ENCODE measurements at regions not wholly inside any gene's neighbourhood (a gene's known extent, or its start where the extent isn't known, plus 50 kb on each side); places are given as distances from the start of the nearest gene placed in this dataset.

DNA sequence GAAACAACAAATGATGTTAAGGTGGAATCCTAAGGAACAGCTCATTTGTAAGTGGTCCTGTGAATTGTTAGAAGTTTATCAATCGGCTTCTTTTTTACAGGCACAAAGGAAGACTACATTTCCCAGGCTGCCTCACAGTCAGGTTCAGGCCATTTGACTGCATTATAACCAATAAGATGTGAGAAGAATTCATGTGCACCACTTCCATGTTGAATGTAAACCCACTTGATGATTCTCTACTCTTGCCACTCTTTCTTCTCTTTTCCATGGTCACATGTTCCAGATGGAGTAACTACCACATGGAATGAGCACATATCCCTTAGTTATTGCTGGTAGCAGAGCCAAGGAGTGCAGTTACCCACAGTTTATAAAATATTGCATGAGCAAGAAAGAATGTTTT lies 67.1 kb upstream of the GZMB start:
- TF ChIP-seq EZH2 (IDR thresholded peaks at IDR 0.05; ENCODE audit: borderline replicate concordance, low read length) = no peak
- TF ChIP-seq, protein P1, sequence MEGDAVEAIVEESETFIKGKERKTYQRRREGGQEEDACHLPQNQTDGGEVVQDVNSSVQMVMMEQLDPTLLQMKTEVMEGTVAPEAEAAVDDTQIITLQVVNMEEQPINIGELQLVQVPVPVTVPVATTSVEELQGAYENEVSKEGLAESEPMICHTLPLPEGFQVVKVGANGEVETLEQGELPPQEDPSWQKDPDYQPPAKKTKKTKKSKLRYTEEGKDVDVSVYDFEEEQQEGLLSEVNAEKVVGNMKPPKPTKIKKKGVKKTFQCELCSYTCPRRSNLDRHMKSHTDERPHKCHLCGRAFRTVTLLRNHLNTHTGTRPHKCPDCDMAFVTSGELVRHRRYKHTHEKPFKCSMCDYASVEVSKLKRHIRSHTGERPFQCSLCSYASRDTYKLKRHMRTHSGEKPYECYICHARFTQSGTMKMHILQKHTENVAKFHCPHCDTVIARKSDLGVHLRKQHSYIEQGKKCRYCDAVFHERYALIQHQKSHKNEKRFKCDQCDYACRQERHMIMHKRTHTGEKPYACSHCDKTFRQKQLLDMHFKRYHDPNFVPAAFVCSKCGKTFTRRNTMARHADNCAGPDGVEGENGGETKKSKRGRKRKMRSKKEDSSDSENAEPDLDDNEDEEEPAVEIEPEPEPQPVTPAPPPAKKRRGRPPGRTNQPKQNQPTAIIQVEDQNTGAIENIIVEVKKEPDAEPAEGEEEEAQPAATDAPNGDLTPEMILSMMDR (conservative IDR thresholded peaks at IDR 0.05 in 1 of 2, IDR thresholded peaks at IDR 0.05 in 1 of 2; ENCODE audit: extremely low read depth in 1 of 2, insufficient read depth in 1 of 2, low read depth in 1 of 2, low read length in 2 of 2) = no peak

Data from mammary epithelial cell (primary cell).